ENCODE measurements at regions not wholly inside any gene's neighbourhood (a gene's known extent, or its start where the extent isn't known, plus 50 kb on each side); places are given as distances from the start of the nearest gene placed in this dataset.

DNA sequence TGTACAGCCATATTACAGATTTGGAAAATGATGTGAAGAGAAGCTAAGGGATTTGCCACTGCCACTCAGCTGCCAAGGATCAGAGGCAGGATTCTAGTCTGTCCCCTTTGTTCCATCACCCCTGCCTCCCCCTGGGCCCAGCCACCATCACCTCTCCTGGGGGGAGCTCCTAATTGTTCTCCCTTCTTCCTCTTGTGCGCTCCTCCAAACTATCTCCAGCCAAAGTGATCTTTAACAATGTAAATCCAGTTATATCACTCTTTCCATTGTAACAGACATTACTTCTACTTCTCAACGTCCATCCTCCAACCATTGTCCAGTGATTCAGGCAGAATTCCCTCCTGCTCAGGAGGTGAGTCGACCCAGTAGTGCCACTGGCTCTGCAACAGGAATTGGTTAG is 164.1 kb downstream of the PLPP3 start:
- Histone ChIP-seq H3K9me3 (no peaks in the 10 kb centered on the region), H3K4me3 (ENCODE audit: low read depth, low read length) (no peak overlapping the region), H3K4me1 (no peaks in the 10 kb centered on the region), H3K27me3 (no peaks in the 10 kb centered on the region), H3K36me3 (no peaks in the 10 kb centered on the region)
- TF ChIP-seq, protein P1, sequence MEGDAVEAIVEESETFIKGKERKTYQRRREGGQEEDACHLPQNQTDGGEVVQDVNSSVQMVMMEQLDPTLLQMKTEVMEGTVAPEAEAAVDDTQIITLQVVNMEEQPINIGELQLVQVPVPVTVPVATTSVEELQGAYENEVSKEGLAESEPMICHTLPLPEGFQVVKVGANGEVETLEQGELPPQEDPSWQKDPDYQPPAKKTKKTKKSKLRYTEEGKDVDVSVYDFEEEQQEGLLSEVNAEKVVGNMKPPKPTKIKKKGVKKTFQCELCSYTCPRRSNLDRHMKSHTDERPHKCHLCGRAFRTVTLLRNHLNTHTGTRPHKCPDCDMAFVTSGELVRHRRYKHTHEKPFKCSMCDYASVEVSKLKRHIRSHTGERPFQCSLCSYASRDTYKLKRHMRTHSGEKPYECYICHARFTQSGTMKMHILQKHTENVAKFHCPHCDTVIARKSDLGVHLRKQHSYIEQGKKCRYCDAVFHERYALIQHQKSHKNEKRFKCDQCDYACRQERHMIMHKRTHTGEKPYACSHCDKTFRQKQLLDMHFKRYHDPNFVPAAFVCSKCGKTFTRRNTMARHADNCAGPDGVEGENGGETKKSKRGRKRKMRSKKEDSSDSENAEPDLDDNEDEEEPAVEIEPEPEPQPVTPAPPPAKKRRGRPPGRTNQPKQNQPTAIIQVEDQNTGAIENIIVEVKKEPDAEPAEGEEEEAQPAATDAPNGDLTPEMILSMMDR (IDR thresholded peaks at IDR 0.05; ENCODE audit: low read depth, low read length), result no peak
- DNase-seq, result no peak

DNA sequence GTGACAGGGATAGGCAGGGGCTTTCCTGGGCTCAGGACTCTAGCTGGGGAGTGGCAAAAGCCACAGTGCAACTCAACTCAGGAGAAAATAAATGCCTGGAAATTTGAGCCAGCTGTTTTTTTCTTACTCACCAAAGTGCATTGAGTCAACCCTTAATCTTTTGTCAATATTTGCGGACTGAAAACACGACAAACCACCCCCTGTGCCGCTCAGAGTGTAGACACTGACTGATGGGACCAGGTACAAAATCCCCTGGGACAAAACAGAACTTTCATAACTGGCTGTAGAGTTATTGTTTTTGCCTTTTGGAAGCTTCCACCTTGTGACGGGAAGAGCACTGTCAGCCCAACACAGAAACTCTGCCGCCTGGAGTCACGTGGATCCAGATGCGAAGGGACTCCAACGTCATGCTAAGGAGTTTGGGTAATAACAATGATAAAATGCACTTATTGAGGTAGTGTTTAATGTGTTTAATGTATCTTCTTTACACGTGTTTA is 164.6 kb downstream of the PLPP3 start:
- no peak for DNase-seq

DNA sequence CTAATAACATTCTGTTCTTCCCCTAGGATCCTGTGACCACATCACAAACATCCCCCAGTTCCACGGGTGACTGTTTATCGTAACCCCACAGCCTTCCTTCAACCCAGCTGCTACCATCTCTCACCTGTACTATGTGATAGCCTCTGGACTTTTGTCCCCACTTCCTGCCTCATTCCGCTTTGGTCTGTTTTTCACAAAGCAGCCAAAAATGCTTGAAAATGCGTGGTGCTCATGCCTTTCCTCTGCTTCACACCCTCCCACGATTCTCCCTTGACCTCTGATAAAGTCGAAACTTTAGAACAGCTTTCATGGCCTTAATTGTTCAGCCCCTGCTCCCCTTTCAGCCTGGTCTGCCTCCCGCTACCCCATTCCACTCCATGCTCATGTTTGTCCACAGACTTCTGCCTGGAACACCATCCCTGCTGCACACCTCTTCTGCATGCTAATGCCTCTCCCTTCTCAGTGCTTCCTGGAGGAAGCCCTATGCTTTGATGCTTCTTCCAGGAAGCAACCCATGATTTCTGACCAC is 165.6 kb downstream of the PLPP3 start:
- no peak overlapping the region for H3K4me3 ChIP-seq (ENCODE audit: low read depth, low read length)
- H3K36me3 ChIP-seq, result no peaks in the 10 kb centered on the region
- TF ChIP-seq, protein P1 (IDR thresholded peaks at IDR 0.05; ENCODE audit: low read depth, low read length), result no peak
- no peaks in the 10 kb centered on the region for H3K9me3 ChIP-seq
- H3K4me1 ChIP-seq, result no peaks in the 10 kb centered on the region
- no peak for DNase-seq
- H3K27me3 ChIP-seq, result no peaks in the 10 kb centered on the region

More for the DNA sequence above, 164.6 kb downstream of the PLPP3 start:
- TF ChIP-seq, protein P1 (IDR thresholded peaks at IDR 0.05; ENCODE audit: low read depth, low read length), result no peak
- Histone ChIP-seq H3K4me1 (no peaks in the 10 kb centered on the region), H3K27me3 (no peaks in the 10 kb centered on the region), H3K4me3 (ENCODE audit: low read depth, low read length) (no peak overlapping the region), H3K9me3 (no peaks in the 10 kb centered on the region), H3K36me3 (no peaks in the 10 kb centered on the region)

DNA sequence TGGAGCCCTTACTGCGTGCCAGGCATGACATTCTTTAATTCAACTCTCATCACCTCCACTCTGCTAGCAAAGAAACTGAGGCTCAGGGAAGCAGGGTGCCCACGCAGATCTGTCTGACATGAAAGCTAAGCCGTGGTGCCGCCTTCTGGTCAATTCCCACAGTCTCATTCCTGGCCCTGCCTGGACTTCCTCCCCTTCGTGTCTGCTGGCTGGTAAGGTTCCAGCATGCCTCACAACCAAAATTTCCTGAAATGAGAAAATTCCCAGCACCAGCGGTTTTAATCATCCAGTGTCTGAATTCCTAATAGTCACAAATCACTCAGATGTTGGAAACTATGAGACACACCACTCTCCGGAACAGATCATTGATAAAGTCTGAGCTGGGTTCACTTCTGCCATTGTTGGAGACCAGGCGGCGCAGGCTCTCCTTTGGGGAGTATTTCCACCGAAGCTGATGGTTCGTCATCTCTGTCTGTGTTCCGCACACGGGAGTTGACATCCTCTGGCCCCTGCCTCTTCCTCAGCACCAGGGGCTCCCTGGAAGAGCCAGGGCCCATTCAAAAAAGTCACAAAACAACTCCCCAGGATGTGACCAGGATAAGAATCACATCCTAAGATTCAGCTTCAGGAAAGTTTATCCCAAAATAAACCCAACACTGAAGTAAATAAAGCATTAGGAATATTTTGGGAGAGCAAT is 167.7 kb downstream of the PLPP3 start:
- Histone ChIP-seq H3K27me3 (no peaks in the 10 kb centered on the region), H3K4me3 (ENCODE audit: low read depth, low read length) (no peak overlapping the region), H3K4me1 (no peaks in the 10 kb centered on the region), H3K9me3 (no peaks in the 10 kb centered on the region), H3K36me3 (no peaks in the 10 kb centered on the region)
- no peak for DNase-seq
- TF ChIP-seq, protein P1 (IDR thresholded peaks at IDR 0.05; ENCODE audit: low read depth, low read length), result no peak

DNA sequence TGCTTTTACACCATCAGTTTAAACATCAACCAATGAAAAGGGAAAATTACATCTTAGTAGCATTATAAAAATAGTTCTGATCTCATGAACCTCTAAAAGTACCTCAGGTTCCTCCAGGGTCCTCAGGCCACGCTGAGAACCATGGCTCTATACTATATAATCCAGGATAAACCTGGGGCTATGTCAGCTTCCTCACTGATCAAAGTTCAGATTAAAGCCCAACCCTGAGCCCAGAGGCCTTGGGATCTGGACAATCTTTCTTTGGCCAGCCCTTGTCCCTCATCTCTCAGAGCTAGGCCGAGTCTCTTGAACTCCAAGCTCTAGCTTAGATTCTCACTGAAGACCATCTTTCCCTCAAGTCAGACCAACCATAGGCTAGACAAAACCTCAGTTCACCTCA is 168.3 kb downstream of the PLPP3 start:
- Histone ChIP-seq H3K4me1 (no peaks in the 10 kb centered on the region), H3K27me3 (no peaks in the 10 kb centered on the region), H3K4me3 (ENCODE audit: low read depth, low read length) (no peak overlapping the region), H3K9me3 (no peaks in the 10 kb centered on the region), H3K36me3 (no peaks in the 10 kb centered on the region)
- no peak for DNase-seq
- TF ChIP-seq, protein P1 (IDR thresholded peaks at IDR 0.05; ENCODE audit: low read depth, low read length), result no peak

DNA sequence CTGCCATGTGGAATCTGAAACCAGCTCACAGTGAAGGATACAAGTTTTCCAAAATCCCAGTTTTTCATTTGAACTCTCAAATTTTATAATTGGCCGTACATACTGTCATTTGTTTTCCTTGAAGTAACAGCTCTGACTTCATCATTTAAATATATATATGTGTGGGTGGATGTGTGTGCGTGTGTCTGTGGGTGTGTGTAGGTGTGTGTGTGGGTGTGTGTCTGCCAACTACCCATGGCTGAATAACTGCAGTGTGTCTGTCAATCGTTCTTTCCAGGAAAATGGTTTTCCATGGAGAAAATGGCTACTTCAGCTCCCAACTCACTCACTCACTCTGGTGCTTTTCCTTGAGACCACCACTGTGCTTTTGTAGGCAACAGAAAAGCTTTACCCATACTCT is 169.0 kb downstream of the PLPP3 start:
- TF ChIP-seq, protein P1 (IDR thresholded peaks at IDR 0.05; ENCODE audit: low read depth, low read length), result no peak
- Histone ChIP-seq H3K36me3 (no peaks in the 10 kb centered on the region), H3K27me3 (no peaks in the 10 kb centered on the region), H3K4me1 (no peaks in the 10 kb centered on the region), H3K4me3 (ENCODE audit: low read depth, low read length) (no peak overlapping the region), H3K9me3 (no peaks in the 10 kb centered on the region)
- DNase-seq, result no peak
